Osteoblast (primary cell): ENCODE measurements at regions not wholly inside any gene's neighbourhood (a gene's known extent, or its start where the extent isn't known, plus 50 kb on each side); places are given as distances from the start of the nearest gene placed in this dataset.

Source experiments
- DNase-seq: peaks from one replicate; pipeline ENCODE4 v3.0.0; 2011; ENCODE audit warnings: low spot score, mixed read lengths; ENCODE audit not compliant: insufficient read length; ENCODE audit errors: missing footprints
- H2AFZ ChIP-seq: 2 replicates; pipeline ENCODE4 v1.6.0; 2011; ENCODE audit warnings: mild to moderate bottlenecking, low read length
- H3K27ac ChIP-seq: 2 replicates; pipeline ENCODE4 v1.5.1; 2011; ENCODE audit warnings: mild to moderate bottlenecking, low read depth, low read length, moderate library complexity
- H3K27me3 ChIP-seq: 2 replicates; pipeline ENCODE4 v1.6.0; 2012; ENCODE audit warnings: mild to moderate bottlenecking, control low read depth, inconsistent platforms, low read length, moderate library complexity; ENCODE audit not compliant: insufficient read depth
- H3K36me3 ChIP-seq: 2 replicates; pipeline ENCODE4 v1.5.1; 2011; ENCODE audit warnings: mild to moderate bottlenecking, low read length, control low read depth, moderate library complexity; ENCODE audit not compliant: insufficient read depth
- H3K4me1 ChIP-seq: 2 replicates; pipeline ENCODE4 v1.5.1; 2011; ENCODE audit warnings: mild to moderate bottlenecking, low read length, control low read depth, moderate library complexity; ENCODE audit not compliant: insufficient read depth
- H3K4me2 ChIP-seq: 2 replicates; pipeline ENCODE4 v1.6.0; 2011; ENCODE audit warnings: mild to moderate bottlenecking, low read length; ENCODE audit not compliant: insufficient read depth
- H3K4me3 ChIP-seq: fragments of 200-600 bp; sonication (generic); 3 replicates; pipeline ENCODE4 v1.5.1; 2012; ENCODE audit warnings: mild to moderate bottlenecking, low read length, inconsistent platforms; ENCODE audit not compliant: insufficient read depth
- H3K79me2 ChIP-seq: 2 replicates; pipeline ENCODE4 v1.6.0; 2012; ENCODE audit warnings: mild to moderate bottlenecking, low read length, control low read depth, inconsistent platforms; ENCODE audit not compliant: insufficient read depth
- H3K9me3 ChIP-seq: 2 replicates; pipeline ENCODE4 v1.5.1; 2011; ENCODE audit warnings: low read depth, low read length, control low read depth
- H4K20me1 ChIP-seq: 2 replicates; pipeline ENCODE4 v1.6.0; 2012; ENCODE audit warnings: mild to moderate bottlenecking, low read length, control low read depth; ENCODE audit not compliant: insufficient read depth
- CTCF ChIP-seq: IDR thresholded peaks from 2 replicates; pipeline ENCODE4 v1.5.1; 2011; ENCODE audit warnings: mild to moderate bottlenecking, low read depth, low read length, moderate library complexity; ENCODE audit errors: extremely low read depth

DNA sequence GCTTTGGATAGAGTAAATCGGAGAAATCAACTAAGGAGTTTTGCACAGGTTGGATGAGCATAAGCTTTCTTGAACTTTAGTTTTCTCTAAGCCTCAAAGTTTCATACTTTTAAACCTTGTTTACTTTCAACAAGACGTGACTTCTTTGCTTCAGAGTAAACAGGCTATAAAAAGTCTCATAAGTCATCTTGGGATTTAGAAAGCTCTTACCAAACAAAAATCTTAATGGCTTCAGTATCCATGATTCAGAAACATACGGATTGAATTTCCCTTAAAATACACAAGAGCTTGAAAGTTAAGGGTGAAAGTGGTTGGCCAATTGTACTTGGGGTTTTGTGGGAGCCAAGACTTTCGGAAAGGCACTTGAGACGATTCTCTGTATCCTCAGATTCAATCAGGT, 270.9 kb upstream of the ANKH start:
- Histone ChIP-seq H2AFZ (no peak overlapping the region), H3K4me2 (no peak overlapping the region), H3K79me2 (no peaks in the 10 kb centered on the region), H3K9me3 (no peaks in the 10 kb centered on the region), H3K4me1 (no peaks in the 10 kb centered on the region), H3K4me3 (no peak overlapping the region), H3K27me3 (no peaks in the 10 kb centered on the region), H3K27ac (no peak overlapping the region), H4K20me1 (no peaks in the 10 kb centered on the region), H3K36me3 (no peaks in the 10 kb centered on the region)
- no peak for DNase-seq
- no peak for TF ChIP-seq CTCF

DNA sequence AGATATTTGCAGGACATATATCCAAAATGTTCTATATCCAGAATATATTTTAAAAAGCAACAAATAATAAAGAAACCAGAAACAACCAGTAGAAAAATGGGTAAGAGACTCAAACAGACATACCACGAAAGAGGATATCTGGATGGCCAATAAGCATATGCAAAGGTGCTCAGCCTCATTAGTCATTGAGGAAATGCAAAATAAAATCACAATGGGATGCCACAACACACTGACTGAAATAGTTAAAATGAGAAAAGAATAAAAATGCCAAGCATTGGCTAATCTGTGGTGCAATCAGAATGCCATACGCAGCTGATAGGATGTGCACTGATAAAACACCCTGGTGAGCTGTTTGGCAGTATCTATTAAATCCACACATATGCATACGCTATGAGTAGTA, 265.8 kb upstream of the ANKH start:
- no peaks in the 10 kb centered on the region for H3K79me2 ChIP-seq
- TF ChIP-seq CTCF: no peak
- no peaks in the 10 kb centered on the region for H3K4me1 ChIP-seq
- H2AFZ ChIP-seq: no peak overlapping the region
- no peak overlapping the region for H3K27ac ChIP-seq
- no peaks in the 10 kb centered on the region for H4K20me1 ChIP-seq
- H3K4me2 ChIP-seq: no peak overlapping the region
- no peak overlapping the region for H3K4me3 ChIP-seq
- no peak for DNase-seq
- H3K36me3 ChIP-seq: no peaks in the 10 kb centered on the region
- H3K9me3 ChIP-seq: no peaks in the 10 kb centered on the region
- no peaks in the 10 kb centered on the region for H3K27me3 ChIP-seq

DNA sequence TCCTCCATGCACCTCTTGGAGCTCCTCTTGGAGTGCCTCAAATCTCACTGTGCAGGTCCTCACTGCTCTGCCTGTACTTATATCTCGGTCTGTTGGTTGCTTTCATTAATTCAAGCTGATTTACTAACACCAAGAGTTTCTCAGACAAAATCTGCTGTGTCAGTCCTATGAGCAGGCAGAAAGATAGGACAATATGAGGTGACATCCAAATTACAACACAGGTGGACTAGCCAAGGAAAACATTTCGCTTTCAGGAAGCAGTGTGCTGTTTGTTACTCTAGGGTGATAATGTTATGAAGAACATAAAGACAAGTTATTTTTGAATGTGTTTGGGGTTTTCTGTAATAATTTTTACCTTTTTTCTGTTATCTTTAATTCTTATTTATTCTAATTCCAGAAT, 264.1 kb upstream of the ANKH start:
- no peaks in the 10 kb centered on the region for H3K36me3 ChIP-seq
- no peak for DNase-seq
- no peaks in the 10 kb centered on the region for H3K9me3 ChIP-seq
- no peak overlapping the region for H2AFZ ChIP-seq
- no peak overlapping the region for H3K4me2 ChIP-seq
- no peak overlapping the region for H3K4me3 ChIP-seq
- H4K20me1 ChIP-seq: no peaks in the 10 kb centered on the region
- no peak overlapping the region for H3K27ac ChIP-seq
- no peaks in the 10 kb centered on the region for H3K4me1 ChIP-seq
- no peak for TF ChIP-seq CTCF
- no peaks in the 10 kb centered on the region for H3K79me2 ChIP-seq
- H3K27me3 ChIP-seq: no peaks in the 10 kb centered on the region

- no peaks in the 10 kb centered on the region for H3K36me3 ChIP-seq
- no peak for DNase-seq
- no peak overlapping the region for H3K4me3 ChIP-seq
- H3K79me2 ChIP-seq: no peaks in the 10 kb centered on the region
- no peaks in the 10 kb centered on the region for H3K4me1 ChIP-seq
- no peak overlapping the region for H3K27ac ChIP-seq
- no peaks in the 10 kb centered on the region for H3K9me3 ChIP-seq
- H3K27me3 ChIP-seq: no peaks in the 10 kb centered on the region
- no peak overlapping the region for H2AFZ ChIP-seq
- TF ChIP-seq CTCF: no peak
- H3K4me2 ChIP-seq: no peak overlapping the region
- H4K20me1 ChIP-seq: no peaks in the 10 kb centered on the region
Observed at GRCh38 chr5:15133456-15133965, 261.9 kb upstream of the ANKH start.
